Activated naive CD4-positive, alpha-beta T cell treated with anti-CD3 and anti-CD28 coated beads, Interleukin-2, amount 50 U/mL, for 24 hours (primary cell): ENCODE measurements at regions not wholly inside any gene's neighbourhood (a gene's known extent, or its start where the extent isn't known, plus 50 kb on each side); places are given as distances from the start of the nearest gene placed in this dataset.

Source experiments
- H3K27ac Mint-ChIP-seq: one replicate; pipeline ENCODE4 v1.8.0; 2021; ENCODE audit warnings: mild to moderate bottlenecking, mixed read lengths
- H3K27me3 Mint-ChIP-seq: one replicate; pipeline ENCODE4 v1.8.0; 2021; ENCODE audit warnings: mixed read lengths
- H3K36me3 Mint-ChIP-seq: one replicate; pipeline ENCODE4 v1.8.0; 2021; ENCODE audit warnings: mixed read lengths
- H3K4me1 Mint-ChIP-seq: one replicate; pipeline ENCODE4 v1.8.0; 2021; ENCODE audit warnings: mixed read lengths
- H3K4me3 Mint-ChIP-seq: one replicate; pipeline ENCODE4 v1.8.0; 2021; ENCODE audit warnings: mild to moderate bottlenecking, mixed read lengths
- H3K9me3 Mint-ChIP-seq: one replicate; pipeline ENCODE4 v1.8.0; 2021; ENCODE audit warnings: mixed read lengths

DNA sequence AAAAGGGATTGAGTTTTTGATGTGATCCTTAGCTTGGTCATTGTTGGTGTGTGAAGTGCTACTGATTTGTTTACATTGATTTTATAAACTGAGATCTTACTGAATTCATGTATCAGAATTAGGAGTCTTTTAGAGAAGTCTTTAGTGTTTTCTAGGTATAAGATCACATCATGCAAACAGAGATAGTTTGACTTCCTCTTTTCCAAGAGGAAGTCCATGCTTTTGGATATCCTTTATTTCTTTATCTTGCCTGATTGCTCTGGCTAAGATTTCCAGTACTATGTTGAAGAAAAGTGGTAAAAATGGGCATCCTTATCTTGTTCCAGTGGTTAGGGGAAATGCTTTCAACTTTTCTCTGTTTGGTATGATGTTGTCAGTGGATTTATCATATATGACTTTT, 561.2 kb upstream of the SLITRK1 start:
- Mint-ChIP-seq H3K36me3 (no peaks in the 10 kb centered on the region), H3K27me3 (no peaks in the 10 kb centered on the region), H3K27ac (no peak overlapping the region), H3K9me3 (no peaks in the 10 kb centered on the region), H3K4me3 (no peak overlapping the region), H3K4me1 (no peaks in the 10 kb centered on the region)

DNA sequence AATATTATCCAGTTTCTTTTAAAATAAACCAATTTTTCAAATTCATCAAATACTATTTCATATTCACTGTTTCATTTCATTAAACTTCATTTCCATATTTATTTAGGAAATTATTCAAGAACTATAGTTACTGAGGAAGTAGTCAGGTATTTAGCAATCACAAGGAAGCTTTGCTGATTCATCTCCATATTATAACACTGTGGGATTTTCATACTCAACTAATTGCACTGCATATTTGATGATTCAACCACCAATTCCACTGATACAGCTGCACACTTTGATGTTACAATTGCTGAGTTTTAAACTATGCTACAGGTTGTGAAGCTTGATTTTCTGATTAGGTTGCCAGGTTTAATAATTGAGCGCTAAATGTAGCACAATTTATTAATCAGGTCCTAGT, 556.8 kb upstream of the SLITRK1 start:
- Mint-ChIP-seq H3K36me3 (no peaks in the 10 kb centered on the region), H3K27me3 (no peaks in the 10 kb centered on the region), H3K27ac (no peak overlapping the region), H3K9me3 (no peaks in the 10 kb centered on the region), H3K4me1 (no peaks in the 10 kb centered on the region), H3K4me3 (no peak overlapping the region)

DNA sequence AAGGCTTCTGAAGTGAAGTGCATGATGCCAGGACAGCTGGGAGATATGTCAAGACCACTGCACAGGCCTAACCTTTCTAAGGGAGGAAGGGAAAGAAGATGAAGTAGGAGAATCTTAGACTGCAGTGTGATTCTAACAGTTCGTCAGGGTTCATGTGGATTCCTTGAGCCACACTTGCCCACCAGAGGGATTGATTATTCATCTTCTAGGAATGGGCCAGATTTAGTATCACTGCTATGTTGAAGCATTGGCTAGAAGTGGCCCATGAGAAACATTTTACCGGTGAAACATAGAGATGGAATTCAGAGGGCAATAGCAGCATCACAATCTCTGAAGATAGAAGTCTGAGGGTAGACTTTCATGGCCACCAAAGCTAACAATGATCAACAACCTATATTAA, 550.8 kb upstream of the SLITRK1 start:
- Mint-ChIP-seq H3K27me3 (no peaks in the 10 kb centered on the region), H3K27ac (no peak overlapping the region), H3K4me3 (no peak overlapping the region), H3K9me3 (no peaks in the 10 kb centered on the region), H3K4me1 (no peaks in the 10 kb centered on the region), H3K36me3 (no peaks in the 10 kb centered on the region)

DNA sequence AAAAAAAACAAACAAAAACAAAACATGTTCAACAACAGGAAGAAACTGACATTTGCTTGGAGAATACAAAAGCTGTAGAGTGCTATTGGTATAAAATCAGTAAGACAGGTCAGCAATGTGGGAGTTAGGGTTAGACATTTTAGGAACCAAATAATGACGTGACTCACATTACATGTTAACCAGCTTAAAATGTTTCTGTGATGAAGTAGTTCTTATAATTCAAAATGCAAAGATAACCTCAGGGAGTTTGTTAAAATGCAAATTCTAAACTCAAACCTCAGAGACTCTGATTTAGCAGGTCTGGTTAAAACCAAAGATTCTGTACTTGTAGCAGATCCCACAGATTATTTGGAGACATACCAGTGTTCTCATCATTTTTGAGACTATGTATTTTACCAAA, 549.4 kb upstream of the SLITRK1 start:
- no peaks in the 10 kb centered on the region for H3K36me3 Mint-ChIP-seq
- H3K4me1 Mint-ChIP-seq, result no peaks in the 10 kb centered on the region

DNA sequence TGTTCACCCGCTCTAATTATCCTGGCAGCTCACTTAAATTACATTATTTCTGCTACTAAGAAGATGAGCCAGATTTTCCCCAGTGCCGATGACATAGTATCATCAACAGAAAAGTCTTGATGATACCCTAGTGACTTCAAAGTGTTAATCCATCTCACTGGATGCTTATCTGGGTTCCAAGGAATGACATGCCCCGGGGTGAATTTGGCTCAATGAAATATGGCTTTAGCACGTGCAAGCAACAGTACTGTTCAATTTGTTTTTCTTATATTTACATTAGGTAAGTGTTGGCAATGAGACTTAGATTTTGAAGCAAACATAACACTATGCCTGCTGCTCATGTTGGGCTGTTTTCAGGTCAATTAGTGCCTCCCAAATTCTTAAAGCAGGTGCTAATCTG, 548.2 kb upstream of the SLITRK1 start:
- Mint-ChIP-seq H3K9me3 (peaks cover 5% of the 10 kb centered on the region), H3K4me1 (no peaks in the 10 kb centered on the region), H3K27ac (no peak overlapping the region), H3K36me3 (no peaks in the 10 kb centered on the region), H3K27me3 (no peaks in the 10 kb centered on the region), H3K4me3 (no peak overlapping the region)

More for the DNA sequence above, 549.4 kb upstream of the SLITRK1 start:
- no peak overlapping the region for H3K27ac Mint-ChIP-seq
- H3K9me3 Mint-ChIP-seq, result peaks cover 5% of the 10 kb centered on the region
- no peaks in the 10 kb centered on the region for H3K27me3 Mint-ChIP-seq
- H3K4me3 Mint-ChIP-seq, result no peak overlapping the region

DNA sequence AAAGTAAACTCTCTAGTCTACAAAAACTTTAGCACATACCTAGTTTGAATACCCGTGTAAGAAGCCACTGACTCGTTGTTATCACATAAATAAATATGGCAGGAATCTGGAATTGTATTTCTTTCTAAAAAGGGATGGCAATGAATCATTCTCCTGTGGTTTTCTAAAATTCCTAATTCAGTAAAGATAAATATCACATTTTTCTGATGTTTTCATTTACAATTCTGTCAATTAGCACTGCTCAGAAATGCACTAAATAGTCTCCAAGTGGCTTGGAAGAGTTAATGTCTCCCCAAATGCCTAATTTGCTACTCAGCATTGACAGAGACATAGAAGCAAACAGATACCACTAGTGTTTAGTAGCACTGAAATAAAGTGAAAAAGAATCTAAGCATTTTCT, 547.7 kb upstream of the SLITRK1 start:
- H3K27me3 Mint-ChIP-seq, result no peaks in the 10 kb centered on the region
- no peak overlapping the region for H3K27ac Mint-ChIP-seq

DNA sequence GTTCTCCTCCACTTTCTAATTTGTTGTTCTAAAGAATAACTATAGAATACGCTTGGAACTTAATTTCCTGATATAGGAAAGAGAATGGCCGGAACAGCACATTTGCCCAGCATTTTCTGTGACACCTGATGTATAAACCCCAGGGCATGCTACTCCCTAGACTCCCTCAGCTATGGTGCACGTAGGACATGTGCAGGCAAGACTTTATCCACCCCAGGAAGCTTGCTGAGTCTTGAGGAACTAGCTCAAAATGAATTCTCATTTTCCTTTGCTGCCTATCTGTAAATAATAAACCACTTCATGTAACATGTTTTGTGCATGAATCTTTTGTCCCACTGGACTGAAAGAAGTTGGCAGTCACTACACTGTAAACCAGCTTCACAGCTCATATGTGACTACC, 535.8 kb upstream of the SLITRK1 start:
- peaks cover 27% of the 10 kb centered on the region for H3K9me3 Mint-ChIP-seq
- H3K27me3 Mint-ChIP-seq, result no peaks in the 10 kb centered on the region
- H3K4me3 Mint-ChIP-seq, result no peak overlapping the region
- no peak overlapping the region for H3K27ac Mint-ChIP-seq
- H3K4me1 Mint-ChIP-seq, result no peaks in the 10 kb centered on the region
- no peaks in the 10 kb centered on the region for H3K36me3 Mint-ChIP-seq

More for the DNA sequence above, 547.7 kb upstream of the SLITRK1 start:
- H3K36me3 Mint-ChIP-seq, result no peaks in the 10 kb centered on the region
- no peaks in the 10 kb centered on the region for H3K4me1 Mint-ChIP-seq
- H3K9me3 Mint-ChIP-seq, result peaks cover 6% of the 10 kb centered on the region
- no peak overlapping the region for H3K4me3 Mint-ChIP-seq

DNA sequence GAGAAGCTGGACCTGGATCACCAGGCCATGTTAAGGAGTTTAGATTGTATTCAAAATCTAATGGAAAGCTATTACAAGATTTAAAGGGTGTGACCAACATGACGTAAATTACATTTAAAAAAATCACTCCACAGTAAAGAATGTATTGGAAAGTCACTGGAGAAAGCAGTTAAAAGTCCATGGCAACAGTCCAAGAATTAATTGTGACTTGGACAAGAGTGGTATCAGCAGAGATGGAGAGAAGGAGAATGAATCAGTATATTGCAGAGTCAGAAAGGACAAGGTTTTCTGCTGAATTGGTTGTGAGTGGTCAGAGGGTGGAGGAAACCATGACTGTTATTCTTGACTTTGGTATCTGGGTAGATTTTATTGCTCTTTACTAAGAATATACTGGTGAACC, 535.1 kb upstream of the SLITRK1 start:
- Mint-ChIP-seq H3K9me3 (peaks cover 27% of the 10 kb centered on the region), H3K27me3 (no peaks in the 10 kb centered on the region), H3K36me3 (no peaks in the 10 kb centered on the region), H3K4me3 (no peak overlapping the region), H3K4me1 (no peaks in the 10 kb centered on the region), H3K27ac (no peak overlapping the region)

DNA sequence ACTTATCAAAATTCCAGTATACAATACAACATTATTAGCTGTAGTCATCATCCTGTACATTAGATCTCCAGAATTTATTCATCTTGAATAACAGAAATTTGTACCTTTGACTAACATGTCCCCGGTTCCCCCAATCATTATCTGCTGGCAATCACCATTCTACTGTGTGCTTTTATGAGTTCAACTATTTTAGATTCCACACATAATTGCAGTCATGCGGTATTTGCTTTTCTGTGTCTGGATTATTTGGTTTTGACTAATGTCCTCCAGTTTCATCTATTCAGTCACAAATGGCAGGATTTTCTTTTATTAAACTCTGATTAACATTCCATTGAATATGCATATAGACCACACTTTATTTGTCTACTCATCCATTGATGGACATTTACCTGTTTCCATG, 530.7 kb upstream of the SLITRK1 start:
- no peaks in the 10 kb centered on the region for H3K27me3 Mint-ChIP-seq
- H3K4me1 Mint-ChIP-seq, result no peaks in the 10 kb centered on the region
- no peak overlapping the region for H3K4me3 Mint-ChIP-seq
- no peaks in the 10 kb centered on the region for H3K36me3 Mint-ChIP-seq
- no peak overlapping the region for H3K27ac Mint-ChIP-seq
- H3K9me3 Mint-ChIP-seq, result peaks cover 13% of the 10 kb centered on the region

DNA sequence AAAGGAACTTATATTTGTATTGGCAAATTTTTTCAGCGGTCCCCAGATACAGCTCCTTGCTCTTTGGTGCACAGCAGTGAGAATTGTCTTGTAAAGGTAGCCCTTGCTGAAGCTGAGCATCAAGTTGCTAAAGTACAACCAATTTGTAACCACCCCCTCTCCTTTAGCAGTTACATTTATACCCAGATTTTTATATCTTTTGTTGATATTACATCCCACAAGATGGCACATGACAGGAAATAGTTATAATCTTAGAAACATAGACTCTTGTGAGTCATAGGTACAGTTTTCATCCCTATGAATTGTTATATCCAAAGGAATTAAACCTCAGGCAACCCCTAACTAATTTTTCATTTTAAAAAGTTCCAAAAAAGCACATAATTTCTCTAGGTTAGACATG, 523.0 kb upstream of the SLITRK1 start:
- Mint-ChIP-seq H3K27me3 (no peaks in the 10 kb centered on the region), H3K27ac (no peak overlapping the region), H3K4me3 (no peak overlapping the region), H3K9me3 (no peaks in the 10 kb centered on the region), H3K4me1 (no peaks in the 10 kb centered on the region), H3K36me3 (no peaks in the 10 kb centered on the region)

DNA sequence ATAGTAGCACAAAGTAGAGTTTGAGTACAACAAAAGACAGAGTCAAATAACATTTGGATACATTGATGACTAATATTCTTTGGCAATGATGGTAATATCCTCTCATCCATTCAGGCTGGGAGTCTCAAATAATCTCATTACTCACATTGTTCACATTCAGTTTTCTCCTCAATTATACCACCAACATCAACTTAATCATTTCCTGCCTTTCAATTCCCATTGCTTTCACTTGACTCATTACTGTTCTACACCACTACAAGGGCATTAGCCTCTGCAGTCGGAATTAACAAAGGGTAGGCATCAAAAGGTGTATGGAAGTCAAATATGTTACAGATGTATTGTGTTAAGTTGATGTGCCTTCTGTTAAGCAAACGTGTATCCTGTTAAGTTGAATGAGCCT, 518.4 kb upstream of the SLITRK1 start:
- no peak overlapping the region for H3K4me3 Mint-ChIP-seq
- no peaks in the 10 kb centered on the region for H3K4me1 Mint-ChIP-seq
- H3K27ac Mint-ChIP-seq, result no peak overlapping the region
- H3K36me3 Mint-ChIP-seq, result no peaks in the 10 kb centered on the region
- H3K9me3 Mint-ChIP-seq, result no peaks in the 10 kb centered on the region
- no peaks in the 10 kb centered on the region for H3K27me3 Mint-ChIP-seq

DNA sequence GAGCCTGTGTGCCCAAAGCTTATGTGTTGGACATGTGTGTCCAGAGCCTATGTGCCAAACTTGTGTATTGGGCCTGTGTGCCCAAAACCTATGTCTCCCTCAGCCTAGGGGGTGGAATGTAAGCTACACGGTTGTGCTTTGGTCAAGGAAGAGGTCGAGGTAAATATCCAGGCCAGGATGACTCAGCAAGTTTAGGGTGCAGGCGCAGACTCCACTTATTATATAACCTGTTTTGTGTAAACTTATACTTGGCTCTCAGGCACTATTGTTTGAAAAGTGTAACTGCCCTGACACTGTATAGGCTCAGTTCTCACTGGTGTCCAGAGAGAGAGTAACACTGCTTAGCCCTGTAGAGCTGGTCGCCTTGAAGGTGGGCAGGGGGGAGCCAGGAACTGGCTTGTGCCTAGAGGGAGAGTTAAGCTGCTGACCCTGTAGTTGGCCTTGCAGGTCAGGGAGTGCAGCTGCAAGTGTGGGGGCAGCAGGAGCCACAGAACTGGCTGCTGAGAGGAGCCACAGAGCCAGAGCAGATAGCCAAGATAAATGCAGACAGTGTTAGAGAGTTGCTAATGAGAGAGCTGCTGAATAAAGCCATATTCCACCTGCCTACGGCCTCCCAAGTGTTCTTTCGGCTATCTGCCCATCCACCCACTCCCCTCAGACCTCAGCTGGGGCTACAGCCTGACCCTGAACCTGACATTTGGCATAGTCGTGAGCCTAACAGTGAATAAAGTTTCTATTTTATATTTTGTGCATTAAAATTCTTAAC, 517.2 kb upstream of the SLITRK1 start:
- H3K9me3 Mint-ChIP-seq, result no peaks in the 10 kb centered on the region
- H3K4me3 Mint-ChIP-seq, result no peak overlapping the region
- H3K27ac Mint-ChIP-seq, result no peak overlapping the region
- no peaks in the 10 kb centered on the region for H3K27me3 Mint-ChIP-seq
- no peaks in the 10 kb centered on the region for H3K36me3 Mint-ChIP-seq
- H3K4me1 Mint-ChIP-seq, result no peaks in the 10 kb centered on the region

DNA sequence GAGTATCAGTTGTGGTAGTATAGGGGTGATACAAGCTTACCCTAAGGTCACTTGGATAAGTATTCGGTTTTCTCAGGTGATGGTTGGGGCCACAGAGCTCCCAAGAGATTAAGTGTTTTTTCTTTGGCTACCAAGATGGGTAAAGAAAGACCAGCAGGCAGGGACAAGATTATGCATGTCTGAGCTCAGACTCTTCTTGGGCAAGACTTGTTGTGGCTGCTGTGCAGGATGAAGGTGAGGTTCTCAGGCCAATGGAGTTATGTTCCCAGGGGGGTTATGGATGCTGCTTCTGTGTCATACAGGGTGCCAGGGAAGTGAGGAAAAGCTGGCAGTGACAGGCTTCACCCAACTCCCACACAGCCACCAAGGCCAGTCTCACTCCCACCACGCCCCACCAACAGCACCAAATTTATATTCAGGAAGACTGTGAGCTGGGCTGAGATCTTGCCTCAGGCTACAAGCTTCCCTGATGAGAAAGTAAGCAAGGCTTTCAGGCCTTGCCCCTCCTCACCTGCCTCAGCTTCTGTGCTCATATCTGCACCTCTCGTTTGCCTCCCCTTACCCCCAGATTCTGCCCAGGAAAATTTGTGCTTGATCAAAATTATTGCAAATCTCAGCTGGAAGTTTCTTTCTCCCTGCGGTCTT, 511.8 kb upstream of the SLITRK1 start:
- no peak overlapping the region for H3K27ac Mint-ChIP-seq
- no peaks in the 10 kb centered on the region for H3K27me3 Mint-ChIP-seq
- no peaks in the 10 kb centered on the region for H3K36me3 Mint-ChIP-seq
- peaks cover 6% of the 10 kb centered on the region for H3K9me3 Mint-ChIP-seq
- no peaks in the 10 kb centered on the region for H3K4me1 Mint-ChIP-seq
- H3K4me3 Mint-ChIP-seq, result no peak overlapping the region

DNA sequence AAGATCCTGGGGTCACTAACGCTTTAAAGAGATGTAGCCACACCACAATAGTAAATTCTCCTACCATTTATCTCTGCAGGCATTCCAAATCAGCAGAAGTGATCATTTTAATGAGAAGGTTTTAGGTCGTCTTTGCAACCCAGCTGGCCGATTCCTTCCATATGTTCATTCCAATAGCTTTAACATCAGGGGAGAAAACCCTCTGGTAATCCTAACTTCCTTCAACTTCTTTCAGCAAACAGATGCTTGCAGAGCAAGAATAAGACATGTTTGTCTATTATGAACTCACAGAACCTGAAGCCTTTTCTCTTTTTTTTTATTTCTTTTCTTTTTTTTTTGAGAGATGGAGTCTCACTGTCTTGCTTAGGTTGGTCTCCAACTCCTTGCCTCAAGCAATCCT, 498.6 kb upstream of the SLITRK1 start:
- Mint-ChIP-seq H3K36me3 (no peaks in the 10 kb centered on the region), H3K4me1 (no peaks in the 10 kb centered on the region), H3K9me3 (peaks cover 13% of the 10 kb centered on the region), H3K27me3 (no peaks in the 10 kb centered on the region), H3K27ac (no peak overlapping the region), H3K4me3 (no peak overlapping the region)

DNA sequence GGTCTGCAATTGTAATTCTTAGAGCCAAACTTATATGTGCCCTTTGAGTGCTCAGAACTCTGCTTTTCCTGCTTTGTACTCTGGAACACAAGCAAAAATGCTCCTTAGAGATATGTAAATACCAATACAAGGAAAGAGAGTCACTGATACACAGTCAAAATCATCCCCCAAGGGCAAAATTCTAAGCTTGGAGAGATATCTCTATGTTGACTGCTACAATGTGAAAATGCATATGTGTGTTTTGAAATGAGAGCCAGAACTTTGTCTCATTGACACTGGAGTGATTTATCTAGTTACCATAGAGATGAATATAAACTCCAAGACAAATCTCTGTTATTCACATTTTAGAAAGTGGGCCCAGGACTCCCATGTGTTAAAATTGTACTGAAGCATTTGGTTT, 494.8 kb upstream of the SLITRK1 start:
- Mint-ChIP-seq H3K27me3 (no peaks in the 10 kb centered on the region), H3K27ac (no peak overlapping the region), H3K4me3 (no peak overlapping the region), H3K4me1 (no peaks in the 10 kb centered on the region), H3K36me3 (no peaks in the 10 kb centered on the region), H3K9me3 (peaks cover 17% of the 10 kb centered on the region)

DNA sequence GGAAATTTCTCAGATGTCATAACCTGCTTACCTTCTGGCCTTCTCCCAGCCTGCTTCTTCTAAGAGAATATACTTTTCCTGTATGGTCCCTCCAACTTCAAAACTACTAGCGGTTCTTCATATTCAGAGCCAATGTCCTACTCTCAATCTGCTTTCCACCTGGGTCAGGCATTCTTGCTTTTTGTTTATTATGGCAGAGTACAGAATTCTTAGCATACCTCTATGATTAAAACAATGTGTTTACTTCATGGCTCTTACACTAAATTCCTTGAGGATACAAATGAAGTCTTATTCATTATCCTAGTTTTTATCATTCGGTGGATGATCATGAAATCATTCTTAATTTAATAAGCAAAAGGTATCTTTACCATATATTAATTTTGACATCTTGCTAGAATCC, 484.2 kb upstream of the SLITRK1 start:
- H3K4me3 Mint-ChIP-seq, result no peak overlapping the region
- no peaks in the 10 kb centered on the region for H3K36me3 Mint-ChIP-seq
- H3K27me3 Mint-ChIP-seq, result no peaks in the 10 kb centered on the region

DNA sequence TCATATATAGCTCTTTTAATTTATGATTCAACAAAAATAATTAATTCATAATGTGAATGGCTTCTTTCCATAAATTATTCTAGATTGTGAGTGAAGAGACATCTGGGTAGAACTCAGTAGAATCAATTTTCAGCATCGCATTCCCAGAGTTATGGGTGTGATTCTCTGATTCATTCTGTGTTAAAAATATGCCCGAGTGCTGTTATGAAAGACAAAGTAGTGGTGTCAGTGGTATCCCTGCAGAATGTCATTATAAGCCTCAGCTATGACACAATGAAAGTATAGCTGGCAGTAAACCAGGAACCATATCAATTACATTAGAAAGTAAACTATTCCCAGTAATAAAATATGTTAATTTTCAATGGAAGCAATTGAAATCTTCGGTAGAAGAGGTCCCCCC, 480.5 kb upstream of the SLITRK1 start:
- Mint-ChIP-seq H3K27ac (no peak overlapping the region), H3K27me3 (no peaks in the 10 kb centered on the region), H3K4me3 (no peak overlapping the region), H3K9me3 (peaks cover 9% of the 10 kb centered on the region), H3K4me1 (no peaks in the 10 kb centered on the region), H3K36me3 (no peaks in the 10 kb centered on the region)

More for the DNA sequence above, 484.2 kb upstream of the SLITRK1 start:
- Mint-ChIP-seq H3K9me3 (peaks cover 9% of the 10 kb centered on the region), H3K27ac (no peak overlapping the region), H3K4me1 (no peaks in the 10 kb centered on the region)
